MCF 10A (cell line): ENCODE measurements at regions not wholly inside any gene's neighbourhood (a gene's known extent, or its start where the extent isn't known, plus 50 kb on each side); places are given as distances from the start of the nearest gene placed in this dataset.
"Not testable (repeated sequence)": the region's sequence is repeated elsewhere in the genome, so short reads cannot be mapped to it uniquely, and the experiment has no call there.

Experiments used
- BruUV-seq: library from RNA; stranded (reverse); fragments of 400-500 nt; replicated peaks from 2 replicates; lab custom pipeline; 2021; lab: Mats Ljungman, UMichigan
- CTCF ChIA-PET: fragments of 300-600 bp; sonication (Branson Sonifier 250); formaldehyde crosslinking; extraction: SDS; loops from one replicate; lab custom pipeline; 2021; ENCODE audit warnings: antibody characterized with exemption, inconsistent platforms; lab: Yijun Ruan, JAX
- POLR2A ChIA-PET: fragments of 300-600, 350-650 bp; sonication (Branson Sonifier 250); formaldehyde crosslinking; extraction: SDS; loops from one replicate; lab custom pipeline; 2020; ENCODE audit warnings: antibody characterized with exemption, inconsistent platforms; lab: Yijun Ruan, JAX
- DNase-seq: peaks from one replicate; pipeline ENCODE4 v3.0.0-alpha.2; 2018; ENCODE audit not compliant: unreplicated experiment
- H3K27ac Mint-ChIP-seq: one replicate; pipeline ENCODE4 v1.8.0; 2022; ENCODE audit warnings: mild to moderate bottlenecking, low read depth, mixed read lengths; ENCODE audit not compliant: unreplicated experiment
- H3K27me3 Mint-ChIP-seq: one replicate; pipeline ENCODE4 v1.8.0; 2022; ENCODE audit warnings: mixed read lengths; ENCODE audit not compliant: insufficient read depth, unreplicated experiment
- H3K36me3 Mint-ChIP-seq: one replicate; pipeline ENCODE4 v1.8.0; 2022; ENCODE audit warnings: mild to moderate bottlenecking, moderate library complexity, mixed read lengths; ENCODE audit not compliant: insufficient read depth, unreplicated experiment
- H3K4me1 Mint-ChIP-seq: one replicate; pipeline ENCODE4 v1.8.0; 2022; ENCODE audit warnings: mixed read lengths; ENCODE audit not compliant: insufficient read depth, unreplicated experiment
- H3K4me3 Mint-ChIP-seq: one replicate; pipeline ENCODE4 v1.8.0; 2022; ENCODE audit warnings: mild to moderate bottlenecking, moderate library complexity, mixed read lengths; ENCODE audit not compliant: unreplicated experiment
- H3K9me3 Mint-ChIP-seq: one replicate; pipeline ENCODE4 v1.8.0; 2022; ENCODE audit warnings: mixed read lengths; ENCODE audit not compliant: unreplicated experiment
- CTCF ChIP-seq: fragments of 200-600 bp; IDR thresholded peaks from one replicate; pipeline ENCODE4 v1.8.0; 2022; ENCODE audit warnings: antibody characterized with exemption, mild to moderate bottlenecking; ENCODE audit not compliant: unreplicated experiment
- intact Hi-C: fragments of 100-400 bp; cut with micrococcal nuclease; formaldehyde crosslinking; loops from 2 replicates; pipeline ENCODE4 v1.14.1; 2022

DNA sequence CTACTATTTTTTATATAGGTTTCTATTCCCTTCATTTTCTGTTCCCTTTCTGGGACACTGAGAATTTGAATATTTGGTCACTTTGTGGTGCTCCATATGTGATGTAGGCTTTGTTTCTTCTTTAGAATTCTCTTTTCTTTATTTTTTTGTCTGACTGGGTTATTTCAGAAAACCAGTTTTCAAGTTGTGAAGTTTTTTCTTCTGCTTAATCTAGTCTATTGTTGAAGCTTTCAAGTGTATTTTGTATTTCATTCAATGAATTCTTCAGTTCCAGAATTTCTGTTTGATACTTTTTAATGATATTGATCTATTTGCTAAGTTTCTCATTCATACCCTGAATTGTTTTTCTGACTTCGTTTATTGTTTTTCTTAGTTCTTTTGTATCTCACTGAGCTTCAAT is 96.2 kb upstream of the HAND2 start:
- peaks cover 25% of the 10 kb centered on the region for H3K9me3 Mint-ChIP-seq
- CTCF ChIA-PET = no interaction called here
- no peak for DNase-seq
- H3K27me3 Mint-ChIP-seq = no peaks in the 10 kb centered on the region
- BruUV-seq = no TSS peak
- no peak overlapping the region for H3K27ac Mint-ChIP-seq
- intact Hi-C loops = no loop called here
- H3K36me3 Mint-ChIP-seq = no peaks in the 10 kb centered on the region
- no peak overlapping the region for H3K4me3 Mint-ChIP-seq
- no peak for TF ChIP-seq CTCF
- no peaks in the 10 kb centered on the region for H3K4me1 Mint-ChIP-seq
- POLR2A ChIA-PET = no interaction called here

- H3K27ac Mint-ChIP-seq, H3K27me3 Mint-ChIP-seq, H3K4me1 Mint-ChIP-seq, H3K4me3 Mint-ChIP-seq, H3K36me3 Mint-ChIP-seq, POLR2A ChIA-PET, DNase-seq, BruUV-seq, intact Hi-C loops: not testable (repeated sequence)
- H3K9me3 Mint-ChIP-seq = peaks cover 16% of the 10 kb centered on the region
- CTCF ChIA-PET = interaction anchor here (0.8 to 1.0 kb wide), 2 partner anchors 22 to 99 kb away, joined by 3 read pairs; no protein-coding TSS in a partner anchor
These were observed 88.6 kb upstream of the HAND2 start for GRCh38 chr4:173618648-173619047.

DNA sequence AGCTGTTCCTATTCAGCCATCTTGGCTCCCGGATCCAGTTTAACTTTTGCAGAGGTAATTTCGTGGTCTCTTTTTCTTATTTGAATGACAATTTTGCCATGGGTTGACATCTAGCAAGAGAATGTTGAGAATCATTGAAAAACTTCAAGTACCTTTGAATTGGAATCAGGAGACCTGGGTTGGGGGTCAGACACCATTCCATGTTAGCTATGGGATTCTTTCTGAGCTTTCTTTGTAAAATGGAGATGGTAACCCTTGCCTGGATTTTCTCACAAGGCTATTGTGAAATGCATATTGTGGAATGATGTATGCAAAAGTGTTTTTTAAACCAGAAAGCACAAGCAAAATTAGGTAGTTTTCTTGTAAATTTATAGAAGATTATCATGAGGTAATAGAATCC is 79.1 kb upstream of the HAND2 start:
- Mint-ChIP-seq H3K4me3 (no peak overlapping the region), H3K27me3 (peaks cover 20% of the 10 kb centered on the region), H3K36me3 (no peaks in the 10 kb centered on the region), H3K4me1 (no peaks in the 10 kb centered on the region), H3K9me3 (peaks cover 8% of the 10 kb centered on the region), H3K27ac (no peak overlapping the region)
- no TSS peak for BruUV-seq
- intact Hi-C loops = no loop called here
- ChIA-PET CTCF (no interaction called here), POLR2A (no interaction called here)
- DNase-seq = no peak
- no peak for TF ChIP-seq CTCF

DNA sequence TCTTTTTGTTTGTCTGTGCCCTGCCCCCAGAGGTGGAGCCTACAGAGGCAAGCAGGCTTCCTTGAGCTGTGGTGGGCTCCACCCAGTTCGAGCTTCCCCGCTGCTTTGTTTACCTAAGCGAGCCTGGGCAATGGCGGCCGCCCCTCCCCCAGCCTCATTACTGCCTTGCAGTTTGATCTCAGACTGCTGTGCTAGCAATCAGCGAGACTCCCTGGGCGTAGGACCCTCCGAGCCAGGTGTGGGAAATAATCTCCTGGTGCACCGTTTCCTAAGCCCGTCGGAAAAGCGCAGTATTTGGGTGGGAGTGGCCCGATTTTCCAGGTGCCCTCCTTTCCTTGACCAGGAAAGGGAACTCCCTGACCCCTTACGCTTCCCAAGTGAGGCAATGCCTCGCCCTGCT is 78.6 kb upstream of the HAND2 start:
- intact Hi-C loops, H3K27ac Mint-ChIP-seq, POLR2A ChIA-PET, BruUV-seq, CTCF ChIA-PET, H3K4me1 Mint-ChIP-seq, H3K36me3 Mint-ChIP-seq, DNase-seq, H3K4me3 Mint-ChIP-seq, H3K9me3 Mint-ChIP-seq: not testable (repeated sequence)
- H3K27me3 Mint-ChIP-seq = peaks cover 20% of the 10 kb centered on the region

- no peak overlapping the region for H3K4me3 Mint-ChIP-seq
- TF ChIP-seq CTCF = no peak
- ChIA-PET CTCF (interaction anchor here (1.0 kb wide), 1 partner anchor 11 kb away, joined by 3 read pairs; no protein-coding TSS in a partner anchor), POLR2A (no interaction called here)
- no peaks in the 10 kb centered on the region for H3K36me3 Mint-ChIP-seq
- DNase-seq = no peak
- H3K27ac Mint-ChIP-seq = no peak overlapping the region
- no peaks in the 10 kb centered on the region for H3K4me1 Mint-ChIP-seq
- peaks cover 61% of the 10 kb centered on the region for H3K27me3 Mint-ChIP-seq
- no peaks in the 10 kb centered on the region for H3K9me3 Mint-ChIP-seq
- intact Hi-C loops = no loop called here
- no TSS peak for BruUV-seq
These were observed 61.7 kb upstream of the HAND2 start for GRCh38 chr4:173591760-173592159.
